HG03439 (cell line): ENCODE measurements at regions not wholly inside any gene's neighbourhood (a gene's known extent, or its start where the extent isn't known, plus 50 kb on each side); places are given as distances from the start of the nearest gene placed in this dataset.
"Not testable (repeated sequence)": the region's sequence is repeated elsewhere in the genome, so short reads cannot be mapped to it uniquely, and the experiment has no call there.

ENCODE experiments used
- ATAC-seq: cut with Tn5 transposase; IDR thresholded peaks from one replicate; pipeline ENCODE4 v1.9.1; 2021; ENCODE audit warnings: mild to moderate bottlenecking, moderate library complexity; ENCODE audit not compliant: unreplicated experiment

GRCh38 chr16:18263046-18263445, 73.5 kb downstream of the NPIPA8 start:
- ATAC-seq: not testable (repeated sequence)

DNA sequence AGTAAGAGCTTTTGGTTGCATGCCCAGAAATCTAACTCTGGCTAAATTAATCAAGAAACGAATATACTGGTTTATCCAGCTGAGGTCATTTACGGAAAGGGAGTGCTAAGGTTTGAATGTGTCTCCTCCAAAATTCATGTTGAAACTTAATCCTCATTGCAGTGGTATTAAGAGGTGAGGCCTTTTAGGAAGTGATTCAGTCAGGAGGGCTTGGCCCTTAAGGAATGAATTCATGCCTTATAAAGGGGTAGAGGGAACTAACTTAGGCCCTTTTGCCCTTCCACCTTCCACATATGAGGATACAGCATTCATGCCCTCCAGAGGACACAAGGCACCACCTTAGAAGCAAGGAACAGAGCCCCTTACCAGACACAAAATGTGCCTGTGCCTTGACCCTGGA, 74.7 kb downstream of the NPIPA8 start:
- ATAC-seq: not testable (repeated sequence)

DNA sequence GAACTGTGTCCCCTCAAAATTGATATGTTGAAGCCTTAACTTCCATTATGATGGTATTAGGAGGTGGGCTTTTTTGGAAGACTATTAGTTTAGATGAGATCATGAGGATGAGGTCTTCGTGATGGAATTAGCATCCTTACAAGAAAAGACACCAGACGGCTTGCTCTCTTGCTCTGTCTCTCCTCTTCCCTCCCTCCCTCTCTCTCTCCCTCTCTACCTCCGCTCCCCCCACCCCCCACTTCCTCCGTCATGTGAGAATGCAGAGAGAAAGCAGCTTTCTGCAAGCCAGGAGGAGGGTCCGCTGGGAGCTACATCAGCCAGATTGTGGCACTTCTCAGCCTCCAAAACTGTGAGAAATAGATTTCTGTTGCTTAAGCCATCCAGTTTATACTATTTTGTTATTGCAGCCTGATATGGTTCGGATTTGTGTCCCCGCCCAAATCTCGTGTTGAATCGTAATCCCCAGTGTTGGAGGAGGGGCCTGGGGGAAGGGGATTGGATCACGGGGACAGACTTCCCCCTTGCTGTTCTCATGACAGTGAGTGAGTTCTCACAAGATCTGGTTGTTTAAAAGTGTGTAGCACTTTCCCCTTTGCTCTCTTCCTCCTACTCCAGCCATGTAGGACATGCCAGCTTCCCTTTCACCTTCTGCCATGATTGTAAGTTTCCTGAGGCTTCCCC, 76.9 kb downstream of the NPIPA8 start:
- ATAC-seq: not testable (repeated sequence)

DNA sequence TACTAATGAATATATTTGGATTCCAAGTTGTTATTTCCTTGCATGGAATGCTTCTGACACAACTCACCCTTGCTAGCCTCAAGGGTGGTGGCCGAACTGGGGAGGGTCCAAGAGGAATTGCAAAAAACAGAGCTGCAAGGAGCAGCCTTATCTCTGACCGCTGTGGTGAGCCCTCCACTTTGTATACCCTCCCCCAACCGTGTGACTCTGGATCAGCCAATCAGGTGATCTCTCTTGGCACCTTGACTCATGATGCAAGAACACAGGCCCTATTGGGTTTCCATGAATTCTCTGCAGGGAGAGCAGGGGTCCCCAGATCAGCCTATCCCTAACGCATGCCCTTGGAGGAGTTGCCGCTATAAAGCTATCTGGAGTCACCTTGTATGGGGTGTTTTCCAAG, 83.6 kb downstream of the NPIPA8 start:
- ATAC-seq: not testable (repeated sequence)

DNA sequence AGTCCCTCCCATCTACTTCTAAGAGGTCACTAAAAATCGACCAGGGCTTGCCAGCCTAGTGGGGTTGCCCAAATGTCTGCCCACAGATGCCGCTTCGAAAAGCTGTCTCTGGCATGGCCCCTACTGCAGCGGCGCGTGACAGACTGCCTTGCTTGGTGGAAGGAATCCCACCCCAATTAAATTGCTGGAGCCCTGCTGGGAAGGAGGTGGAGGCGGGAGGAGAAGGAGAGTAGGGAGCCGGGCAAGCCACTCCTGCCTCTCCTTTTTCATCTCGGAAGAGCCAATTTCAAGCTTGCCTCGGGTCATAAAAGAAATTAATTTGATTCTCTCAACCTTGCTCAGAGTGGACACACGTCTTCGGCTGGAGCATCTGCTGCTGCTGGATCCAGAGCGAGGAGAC, 106.0 kb downstream of the NPIPA8 start:
- not testable (repeated sequence) for ATAC-seq

GRCh38 chr16:18222054-18223009, 114.2 kb downstream of the NPIPA8 start:
- ATAC-seq: not testable (repeated sequence)

- not testable (repeated sequence) for ATAC-seq
Measured at GRCh38 chr16:18217741-18218140, 118.8 kb downstream of the NPIPA8 start.

DNA sequence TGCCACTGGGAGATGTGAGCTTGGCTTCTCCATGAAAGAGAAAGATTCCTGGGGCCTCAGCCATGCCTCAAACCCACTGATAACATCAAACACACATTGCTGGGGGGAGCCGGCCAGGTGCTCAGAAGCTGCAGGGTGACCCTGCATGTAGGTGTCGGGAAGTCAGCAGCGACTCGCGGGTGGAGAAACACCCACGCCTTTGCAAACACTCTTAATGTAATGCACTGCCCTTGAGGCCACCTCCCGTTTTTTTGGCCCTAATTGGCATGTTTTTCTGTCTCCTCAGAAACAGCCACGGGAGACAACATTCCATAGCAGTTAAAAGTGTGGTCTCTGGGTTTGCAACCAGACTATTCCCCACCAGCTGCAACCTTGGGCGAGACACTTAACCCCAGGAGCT, 119.7 kb downstream of the NPIPA8 start:
- ATAC-seq: not testable (repeated sequence)

DNA sequence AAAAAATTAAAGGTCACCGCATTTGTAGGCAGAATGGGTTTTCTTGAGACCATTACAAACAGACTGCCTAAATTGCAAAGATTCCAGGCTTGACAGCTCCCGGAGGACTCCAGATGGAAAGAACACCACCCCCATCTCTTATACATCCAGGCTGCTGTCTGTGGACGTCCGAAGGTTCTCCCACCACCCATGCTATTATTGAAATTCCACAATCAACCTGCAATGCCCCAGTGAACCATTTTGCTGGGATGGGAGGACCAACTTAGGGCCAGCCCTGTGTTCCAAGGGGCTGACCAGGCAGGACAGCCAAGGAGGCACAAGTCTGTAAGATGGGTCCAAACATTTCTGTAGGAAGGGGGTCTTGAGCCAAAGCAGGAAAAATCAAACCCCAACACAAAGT, 122.7 kb downstream of the NPIPA8 start:
- not testable (repeated sequence) for ATAC-seq

- ATAC-seq: not testable (repeated sequence)
Measured at GRCh38 chr16:18211505-18211904, 125.0 kb downstream of the NPIPA8 start.

GRCh38 chr16:18204786-18205185, 131.8 kb downstream of the NPIPA8 start:
- ATAC-seq: not testable (repeated sequence)

DNA sequence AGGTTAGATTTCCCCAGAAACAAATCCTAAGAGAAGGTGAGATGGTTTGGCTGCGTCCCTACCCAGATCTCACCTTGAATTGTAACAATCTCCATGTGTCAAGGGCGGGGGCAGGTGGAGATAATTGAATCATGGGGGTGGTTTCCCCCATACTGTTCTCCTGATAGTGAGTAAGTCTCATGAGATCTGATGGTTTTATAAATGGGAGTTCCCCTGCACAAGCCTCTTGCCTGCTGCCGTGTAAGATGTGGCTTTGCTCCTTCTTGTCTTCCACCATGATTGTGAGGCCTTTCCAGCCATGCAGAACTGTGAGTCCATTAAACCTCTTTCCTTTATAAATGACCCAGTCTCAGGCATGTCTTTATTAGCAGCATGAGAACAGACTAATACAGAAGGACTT, 132.2 kb downstream of the NPIPA8 start:
- not testable (repeated sequence) for ATAC-seq

DNA sequence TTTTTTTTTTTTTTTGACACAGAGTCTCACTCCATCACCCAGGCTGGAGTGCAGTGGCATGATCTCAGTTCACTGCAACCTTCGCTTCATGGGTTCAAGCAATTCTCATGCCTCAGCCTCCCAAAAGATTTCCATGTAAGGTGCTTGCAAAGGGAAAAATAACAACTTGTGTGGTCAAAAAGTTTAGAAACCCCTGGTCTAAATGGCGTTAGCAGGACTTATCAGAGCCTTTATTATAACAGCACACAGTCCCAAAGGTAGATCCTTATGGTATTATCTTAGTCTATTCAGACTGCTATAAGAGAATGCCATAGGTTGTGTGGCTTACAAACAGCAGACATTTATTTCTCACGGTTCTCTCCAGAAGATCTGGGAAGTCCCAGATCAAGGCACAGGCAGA, 135.0 kb downstream of the NPIPA8 start:
- not testable (repeated sequence) for ATAC-seq

- not testable (repeated sequence) for ATAC-seq
Measured at GRCh38 chr16:18192389-18192788, 144.1 kb downstream of the NPIPA8 start.

- not testable (repeated sequence) for ATAC-seq
Measured at GRCh38 chr16:18190179-18190578, 146.4 kb downstream of the NPIPA8 start.

GRCh38 chr16:18184755-18185154, 151.8 kb downstream of the NPIPA8 start:
- not testable (repeated sequence) for ATAC-seq

- ATAC-seq: not testable (repeated sequence)
Measured at GRCh38 chr16:18181028-18181427, 155.5 kb downstream of the NPIPA8 start.

DNA sequence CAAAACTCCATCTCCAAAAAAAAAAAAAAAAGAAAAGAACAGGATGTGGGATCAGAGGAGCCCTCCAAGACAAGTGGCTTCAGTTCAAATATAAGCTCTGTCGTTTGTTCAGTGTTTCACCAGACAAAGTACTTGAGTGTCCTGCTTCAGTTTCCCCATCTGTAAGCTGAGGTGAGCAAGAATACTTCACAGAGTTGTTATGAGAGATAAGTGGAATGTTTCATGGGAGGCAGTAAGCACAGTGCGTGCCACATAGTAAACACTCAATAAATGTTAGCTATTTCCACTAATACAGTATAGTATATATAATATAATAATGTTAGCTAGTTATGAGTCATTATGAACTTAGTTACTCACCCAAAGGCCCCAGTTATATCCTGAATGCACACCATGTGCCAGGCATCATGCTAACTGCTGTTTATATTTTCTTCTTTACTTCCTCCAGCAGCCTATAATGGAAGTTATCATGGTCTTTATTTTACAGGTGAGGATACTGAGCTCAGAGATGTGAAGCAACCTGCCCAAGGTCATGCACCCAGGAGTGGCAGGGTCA, 162.5 kb downstream of the NPIPA8 start:
- ATAC-seq: not testable (repeated sequence)

GRCh38 chr16:18162293-18162692, 174.2 kb downstream of the NPIPA8 start:
- ATAC-seq: not testable (repeated sequence)

GRCh38 chr16:18161224-18161623, 175.3 kb downstream of the NPIPA8 start:
- not testable (repeated sequence) for ATAC-seq

DNA sequence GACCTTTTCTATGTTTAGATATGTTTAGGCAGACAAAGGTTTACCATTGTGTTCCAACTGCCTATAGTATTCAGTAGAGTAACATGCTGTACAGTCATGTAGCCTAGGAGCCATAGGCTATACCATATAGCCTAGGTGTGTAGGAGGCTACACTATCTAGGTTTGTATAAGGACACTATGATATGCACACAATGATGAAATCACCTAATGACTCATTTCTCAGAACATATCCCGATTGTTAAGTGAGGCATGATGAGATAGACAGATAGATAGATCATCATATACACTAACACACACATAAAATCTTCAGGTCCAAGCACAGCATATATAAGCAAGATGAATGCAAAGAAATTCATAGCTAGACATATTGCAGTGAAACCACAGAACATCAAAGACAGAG, 177.4 kb downstream of the NPIPA8 start:
- ATAC-seq: not testable (repeated sequence)
